K562 (cell line): ENCODE measurements at regions not wholly inside any gene's neighbourhood (a gene's known extent, or its start where the extent isn't known, plus 50 kb on each side); places are given as distances from the start of the nearest gene placed in this dataset.

ENCODE experiments used
- ATAC-seq: fragments of 200-7000 bp; cut with Tn5 transposase; 3 replicates; pipeline ENCODE4 v1.9.1; 2020; ENCODE audit warnings: moderate library complexity
- BruUV-seq: library from RNA; stranded (reverse); fragments of 400-500 nt; replicated peaks from 2 replicates; lab custom pipeline; 2021; lab: Mats Ljungman, UMichigan
- CTCF ChIA-PET: fragments of 300-600 bp; formaldehyde crosslinking; extraction: SDS; loops from one replicate; lab custom pipeline; 2021; ENCODE audit warnings: low intra/inter-chr PET ratio; lab: Yijun Ruan, JAX
- POLR2A ChIA-PET: fragments of 300-600, 350-650 bp; sonication (Branson Sonifier 250); formaldehyde crosslinking; extraction: SDS; loops from one replicate; lab custom pipeline; 2021; ENCODE audit warnings: antibody characterized with exemption, inconsistent platforms; lab: Yijun Ruan, JAX
- DNase-seq, 4 experiments: peaks; one replicate each; pipeline versions ENCODE4 v3.0.0 to v3.0.0-alpha.2; 2011 to 2018; ENCODE audit warnings: low spot score in 3 of 4, mixed read lengths in 3 of 4; ENCODE audit errors: extremely low read depth in 1 of 4
- FAIRE-seq: peaks from 2 replicates; lab custom pipeline; 2011; peaks lifted over from hg19 to GRCh38; lab: Jason Lieb, UNC
- H2AFZ ChIP-seq: 2 replicates; pipeline ENCODE4 v1.6.0; 2011; ENCODE audit warnings: low read depth, low read length, control low read depth, inconsistent platforms
- H3K27ac ChIP-seq: fragments of 200-600 bp; 3 replicates; pipeline ENCODE4 v1.8.0; 2011; ENCODE audit warnings: low read depth, mild to moderate bottlenecking, control low read depth, inconsistent platforms, low read length, moderate library complexity, mixed read lengths; ENCODE audit errors: extremely low read depth
- H3K27me3 ChIP-seq, 2 experiments: fragments of 300-600 bp in 1 of 2; 2 replicates in 1 of 2; 3 replicates in 1 of 2; pipeline versions ENCODE4 v1.6.0 to v1.8.0; 2011; ENCODE audit warnings: inconsistent platforms in 2 of 2, low read length in 2 of 2, mild to moderate bottlenecking in 1 of 2, mixed read lengths in 1 of 2, moderate library complexity in 1 of 2; ENCODE audit not compliant: control insufficient read depth in 2 of 2, insufficient read depth in 2 of 2
- H3K36me3 ChIP-seq: fragments of 300-600 bp; 3 replicates; pipeline ENCODE4 v1.8.0; 2011; ENCODE audit warnings: mild to moderate bottlenecking, low read length, inconsistent platforms; ENCODE audit not compliant: control insufficient read depth, insufficient read depth
- H3K4me1 ChIP-seq, 2 experiments: fragments of 200-600 bp in 1 of 2; replicated peaks in 1 of 2; 2 replicates in 1 of 2; 3 replicates in 1 of 2; pipeline versions ENCODE4 v1.5.1 to v1.8.0; 2011; ENCODE audit warnings: inconsistent platforms in 2 of 2, low read length in 2 of 2, mild to moderate bottlenecking in 1 of 2, mixed read lengths in 1 of 2, moderate library complexity in 1 of 2; ENCODE audit not compliant: control insufficient read depth in 2 of 2, insufficient read depth in 2 of 2
- H3K4me2 ChIP-seq: 2 replicates; pipeline ENCODE4 v1.6.1; 2011; ENCODE audit warnings: low read length, control low read depth, inconsistent platforms, mixed read lengths; ENCODE audit not compliant: insufficient read depth
- H3K4me3 ChIP-seq: fragments of 200-600 bp; sonication (generic), shearing (Covaris generic); 2 replicates; pipeline ENCODE4 v1.5.1; 2016; ENCODE audit warnings: control low read depth, inconsistent platforms
- H3K79me2 ChIP-seq: fragments of 200-600 bp; 3 replicates; pipeline ENCODE4 v1.8.0; 2011; ENCODE audit warnings: low read length, inconsistent platforms; ENCODE audit not compliant: control insufficient read depth, insufficient read depth
- H3K9ac ChIP-seq, 2 experiments: 2 replicates each; pipeline versions ENCODE4 v1.6.0 to v1.6.1; 2011; ENCODE audit warnings: low read depth in 2 of 2, low read length in 2 of 2, control low read depth in 1 of 2, inconsistent platforms in 1 of 2, mild to moderate bottlenecking in 1 of 2, mixed read lengths in 1 of 2; ENCODE audit not compliant: insufficient read depth in 1 of 2
- H3K9me1 ChIP-seq: one replicate; pipeline ENCODE4 v1.6.0; 2011; ENCODE audit warnings: inconsistent platforms, mild to moderate bottlenecking, low read length, moderate library complexity; ENCODE audit not compliant: control insufficient read depth, insufficient read depth
- H3K9me3 ChIP-seq: replicated peaks from 2 replicates; pipeline ENCODE4 v1.5.1; 2011; ENCODE audit warnings: low read depth, low read length, inconsistent platforms; ENCODE audit not compliant: control insufficient read depth, insufficient read depth
- H4K20me1 ChIP-seq: replicated peaks from 2 replicates; pipeline ENCODE4 v1.6.1; 2011; ENCODE audit warnings: low read length, inconsistent platforms, mixed read lengths; ENCODE audit not compliant: control insufficient read depth, insufficient read depth
- ZBTB11 ChIP-seq, 3 experiments: fragments of 200-800 bp in 1 of 3; fragments of 250-450 bp in 1 of 3; fragments of 450-650 bp in 1 of 3; sonication (Bioruptor Pico) in 1 of 3; sonication (Bioruptor generic) in 1 of 3; formaldehyde crosslinking in 1 of 3; IDR thresholded peaks; 2 replicates each; pipeline versions ENCODE4 v1.6.1 to v1.8.0; 2016 to 2022; ENCODE audit warnings: mild to moderate bottlenecking in 2 of 3, missing genetic modification characterization in 2 of 3, missing compliant biosample characterization in 1 of 3, moderate library complexity in 1 of 3
- WGBS: fragments of 100-300 bp; shearing (Covaris generic); methylation state at CpG from one replicate; pipeline ENCODE4 v1.1.6; 2016; ENCODE audit warnings: low coverage, mixed read lengths; ENCODE audit not compliant: insufficient coverage; ENCODE audit errors: missing lambda C conversion rate; 5-methylcytosine and 5-hydroxymethylcytosine counted together
- in situ Hi-C: fragments of 300-500 bp; cut with MboI; formaldehyde crosslinking; loops from 4 replicates; pipeline ENCODE4 v1.15.0; 2018; ENCODE audit warnings: inconsistent platforms, mixed read lengths
- intact Hi-C: fragments of 100-400 bp; cut with micrococcal nuclease; formaldehyde crosslinking; loops from 2 replicates; pipeline ENCODE4 v1.14.2; 2022
- TF ChIP-seq, protein P1 (sequence below), 2 experiments: fragments of 200-800 bp in 1 of 2; sonication (Bioruptor generic) in 1 of 2; sonication (generic) in 1 of 2; formaldehyde crosslinking in 1 of 2; IDR thresholded peaks in 1 of 2; conservative IDR thresholded peaks in 1 of 2; 2 replicates each; pipeline versions ENCODE4 v1.5.0 to v1.6.1; 2016 to 2020; ENCODE audit warnings: missing compliant biosample characterization in 1 of 2, missing genetic modification characterization in 1 of 2, missing genetic modification reagents in 1 of 2

- no peak overlapping the region for H3K4me2 ChIP-seq
- peaks cover 8 to 19% of the 10 kb centered on the region in 2 experiments for H3K27me3 ChIP-seq
- BruUV-seq = no TSS peak
- H3K9me1 ChIP-seq = no peaks in the 10 kb centered on the region
- H3K9ac ChIP-seq = no peak overlapping the region
- ChIA-PET CTCF (no interaction called here), POLR2A (no interaction called here)
- H4K20me1 ChIP-seq = no peaks in the 10 kb centered on the region
- H3K4me1 ChIP-seq = 0 out of 5 replicates have a peak, but pooled peaks cover 0 to 3% of the 10 kb centered on the region in 2 experiments
- FAIRE-seq (no peak), ATAC-seq (no peak), DNase-seq (no peak)
- H3K4me3 ChIP-seq = no peak overlapping the region
- no peak overlapping the region for H2AFZ ChIP-seq
- H3K79me2 ChIP-seq = no peaks in the 10 kb centered on the region
- H3K36me3 ChIP-seq = no peaks in the 10 kb centered on the region
- no peaks in the 10 kb centered on the region for H3K9me3 ChIP-seq
- 0% methylated on average over 1 of the region's 1 CpG for WGBS
- H3K27ac ChIP-seq = no peak overlapping the region
- no peak for TF ChIP-seq ZBTB11 (CRISPR knock-in tag; IDR thresholded peaks at IDR 0.05)
- TF ChIP-seq, protein P1, sequence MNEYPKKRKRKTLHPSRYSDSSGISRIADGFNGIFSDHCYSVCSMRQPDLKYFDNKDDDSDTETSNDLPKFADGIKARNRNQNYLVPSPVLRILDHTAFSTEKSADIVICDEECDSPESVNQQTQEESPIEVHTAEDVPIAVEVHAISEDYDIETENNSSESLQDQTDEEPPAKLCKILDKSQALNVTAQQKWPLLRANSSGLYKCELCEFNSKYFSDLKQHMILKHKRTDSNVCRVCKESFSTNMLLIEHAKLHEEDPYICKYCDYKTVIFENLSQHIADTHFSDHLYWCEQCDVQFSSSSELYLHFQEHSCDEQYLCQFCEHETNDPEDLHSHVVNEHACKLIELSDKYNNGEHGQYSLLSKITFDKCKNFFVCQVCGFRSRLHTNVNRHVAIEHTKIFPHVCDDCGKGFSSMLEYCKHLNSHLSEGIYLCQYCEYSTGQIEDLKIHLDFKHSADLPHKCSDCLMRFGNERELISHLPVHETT (CRISPR knock-in tag; conservative IDR thresholded peaks at IDR 0.05 in 1 of 2, IDR thresholded peaks at IDR 0.05 in 1 of 2) = no peak
- TF ChIP-seq, all 486 proteins: peak for 0
- intact Hi-C loops = no loop called here
- in situ Hi-C loops = no loop called here
Observed at GRCh38 chr20:60091861-60092260, 133.6 kb downstream of the CDH26 start.
